Common myeloid progenitor, CD34-positive (primary cell): ENCODE measurements at regions not wholly inside any gene's neighbourhood (a gene's known extent, or its start where the extent isn't known, plus 50 kb on each side); places are given as distances from the start of the nearest gene placed in this dataset.

Source experiments
- CTCF ChIA-PET: fragments of 350-600 bp; sonication (Branson Sonifier 250); formaldehyde crosslinking; loops from one replicate; lab custom pipeline; 2021; ENCODE audit warnings: antibody characterized with exemption; lab: Charles Lee
- POLR2A ChIA-PET: fragments of 350-600 bp; sonication (Branson Sonifier 250); formaldehyde crosslinking; loops from one replicate; lab custom pipeline; 2021; ENCODE audit warnings: antibody characterized with exemption; lab: Charles Lee
- DNase-seq, 3 donors: peaks; one replicate each; pipeline versions ENCODE4 v3.0.0 to v3.0.0-alpha.2; 2013
- H3K27ac ChIP-seq, 2 experiments: 1 replicate in 1 of 2; 2 replicates in 1 of 2; pipeline ENCODE4 v1.7.0; 2013; ENCODE audit warnings: inconsistent platforms in 2 of 2, low read length in 2 of 2, mild to moderate bottlenecking in 2 of 2, low read depth in 1 of 2, moderate library complexity in 1 of 2; ENCODE audit not compliant: severe bottlenecking in 2 of 2, insufficient read depth in 1 of 2, poor library complexity in 1 of 2
- H3K27me3 ChIP-seq, 5 experiments: replicated peaks in 2 of 5; 1 replicate in 3 of 5; 2 replicates in 2 of 5; pipeline versions ENCODE4 v1.6.1 to v1.7.0; 2013; ENCODE audit warnings: low read length in 4 of 5, mild to moderate bottlenecking in 2 of 5, moderate library complexity in 2 of 5, inconsistent platforms in 1 of 5; ENCODE audit not compliant: insufficient read depth in 5 of 5, control insufficient read depth in 4 of 5
- H3K36me3 ChIP-seq, 4 experiments: 1 replicate in 2 of 4; 2 replicates in 2 of 4; pipeline versions ENCODE4 v1.6.1 to v1.7.0; 2013; ENCODE audit warnings: low read length in 3 of 4, control low read depth in 1 of 4, mild to moderate bottlenecking in 1 of 4; ENCODE audit not compliant: control insufficient read depth in 4 of 4, insufficient read depth in 4 of 4
- H3K4me1 ChIP-seq, 4 experiments: 1 replicate in 3 of 4; 2 replicates in 1 of 4; pipeline versions ENCODE4 v1.6.1 to v1.7.1; 2013; ENCODE audit warnings: low read length in 3 of 4, mild to moderate bottlenecking in 3 of 4, control low read depth in 1 of 4, inconsistent platforms in 1 of 4, moderate library complexity in 1 of 4; ENCODE audit not compliant: control insufficient read depth in 4 of 4, insufficient read depth in 4 of 4; ENCODE audit errors: control extremely low read depth in 1 of 4
- H3K4me3 ChIP-seq, 7 experiments: 1 replicate in 4 of 7; 2 replicates in 3 of 7; pipeline versions ENCODE4 v1.5.1 to v1.7.0; 2013; ENCODE audit warnings: mild to moderate bottlenecking in 7 of 7, low read length in 6 of 7, moderate library complexity in 6 of 7, inconsistent platforms in 2 of 7, low read depth in 2 of 7, control low read depth in 1 of 7; ENCODE audit not compliant: insufficient read depth in 4 of 7, control insufficient read depth in 1 of 7; ENCODE audit errors: extremely low read depth in 1 of 7
- H3K9me3 ChIP-seq, 5 experiments: 1 replicate in 4 of 5; 2 replicates in 1 of 5; pipeline versions ENCODE4 v1.6.1 to v1.7.1; 2013; ENCODE audit warnings: low read length in 4 of 5, mild to moderate bottlenecking in 2 of 5, inconsistent platforms in 1 of 5, low read depth in 1 of 5, moderate library complexity in 1 of 5; ENCODE audit not compliant: control insufficient read depth in 4 of 5, insufficient read depth in 2 of 5; ENCODE audit errors: control extremely low read depth in 1 of 5
- WGBS: methylation state at CpG from one replicate; pipeline ENCODE4 v1.1.5; 2013; ENCODE audit not compliant: insufficient coverage; 5-methylcytosine and 5-hydroxymethylcytosine counted together

- ChIA-PET POLR2A (no interaction called here), CTCF (interaction anchor here (1.0 kb wide), 1 partner anchor 15 kb away, joined by 3 read pairs; no protein-coding TSS in a partner anchor)
- DNase-seq, result no peak
Measured at GRCh38 chr15:93452537-93453211, 363.7 kb upstream of the RGMA start.

GRCh38 chr15:93451822-93452221 lies 362.8 kb upstream of the RGMA start:
- H3K9me3 ChIP-seq, result peaks cover 0 to 2% (median 0%) of the 10 kb centered on the region in 5 experiments
- ChIA-PET POLR2A (no interaction called here), CTCF (interaction anchor here (1.0 kb wide), 1 partner anchor 15 kb away, joined by 3 read pairs; no protein-coding TSS in a partner anchor)
- no peaks in the 10 kb centered on the region for H3K4me1 ChIP-seq
- H3K36me3 ChIP-seq, result no peaks in the 10 kb centered on the region
- no peak overlapping the region for H3K27ac ChIP-seq
- no peak for DNase-seq
- no CpG with 5 or more reads among the region's 2 CpGs for WGBS
- H3K27me3 ChIP-seq, result peaks cover 0 to 3% (median 0%) of the 10 kb centered on the region in 5 experiments
- H3K4me3 ChIP-seq, result no peak overlapping the region

More at GRCh38 chr15:93452537-93453211, 363.7 kb upstream of the RGMA start:
- H3K36me3 ChIP-seq, result no peaks in the 10 kb centered on the region
- peaks cover 0 to 3% (median 0%) of the 10 kb centered on the region in 5 experiments for H3K27me3 ChIP-seq
- H3K9me3 ChIP-seq, result no peaks in the 10 kb centered on the region
- H3K4me3 ChIP-seq, result no peak overlapping the region
- no peak overlapping the region for H3K27ac ChIP-seq
- H3K4me1 ChIP-seq, result no peaks in the 10 kb centered on the region

GRCh38 chr15:93451265-93451664 lies 362.3 kb upstream of the RGMA start:
- CTCF ChIA-PET, result interaction anchor here (1.0 kb wide), 1 partner anchor 14 kb away, joined by 3 read pairs; no protein-coding TSS in a partner anchor

GRCh38 chr15:93449798-93450197 lies 360.8 kb upstream of the RGMA start:
- no peaks in the 10 kb centered on the region for H3K4me1 ChIP-seq
- no peak overlapping the region for H3K27ac ChIP-seq
- POLR2A ChIA-PET, result no interaction called here
- DNase-seq, result no peak
- CTCF ChIA-PET, result no interaction called here
- H3K4me3 ChIP-seq, result no peak overlapping the region
- peaks cover 0 to 2% (median 0%) of the 10 kb centered on the region in 5 experiments for H3K9me3 ChIP-seq
- peaks cover 0 to 3% (median 0%) of the 10 kb centered on the region in 5 experiments for H3K27me3 ChIP-seq
- 100% methylated on average over 1 of the region's 2 CpGs for WGBS
- no peaks in the 10 kb centered on the region for H3K36me3 ChIP-seq

More at GRCh38 chr15:93451265-93451664, 362.3 kb upstream of the RGMA start:
- POLR2A ChIA-PET, result interaction anchor here (0.6 kb wide), 1 partner anchor 36 kb away, joined by 5 read pairs; no protein-coding TSS in a partner anchor
- peaks cover 0 to 3% (median 0%) of the 10 kb centered on the region in 5 experiments for H3K27me3 ChIP-seq
- 89% methylated on average over 5 of the region's 6 CpGs for WGBS
- H3K4me3 ChIP-seq, result no peak overlapping the region
- no peaks in the 10 kb centered on the region for H3K36me3 ChIP-seq
- no peak overlapping the region for H3K27ac ChIP-seq
- peaks cover 0 to 2% (median 0%) of the 10 kb centered on the region in 5 experiments for H3K9me3 ChIP-seq
- no peaks in the 10 kb centered on the region for H3K4me1 ChIP-seq
- DNase-seq, result no peak

GRCh38 chr15:93438310-93438709 lies 349.3 kb upstream of the RGMA start:
- Histone ChIP-seq H3K36me3 (no peaks in the 10 kb centered on the region), H3K27me3 (peaks cover 0 to 6% (median 0%) of the 10 kb centered on the region in 5 experiments), H3K4me3 (no peak overlapping the region), H3K4me1 (no peaks in the 10 kb centered on the region), H3K9me3 (peaks cover 0 to under 1% (median 0%) of the 10 kb centered on the region in 5 experiments), H3K27ac (no peak overlapping the region)
- ChIA-PET POLR2A (no interaction called here), CTCF (no interaction called here)
- no peak for DNase-seq
- 76% methylated on average over 3 of the region's 4 CpGs for WGBS

- Histone ChIP-seq H3K9me3 (peaks cover 0 to 2% (median 0%) of the 10 kb centered on the region in 5 experiments), H3K4me3 (no peak overlapping the region), H3K4me1 (no peaks in the 10 kb centered on the region), H3K27ac (no peak overlapping the region), H3K36me3 (no peaks in the 10 kb centered on the region), H3K27me3 (peaks cover 0 to 4% (median 2%) of the 10 kb centered on the region in 5 experiments)
- no peak for DNase-seq
- POLR2A ChIA-PET, result no interaction called here
- 98% methylated on average over 13 of the region's 28 CpGs for WGBS
- CTCF ChIA-PET, result no interaction called here
Measured at GRCh38 chr15:93432474-93432873, 343.5 kb upstream of the RGMA start.

GRCh38 chr15:93428807-93429351 lies 339.9 kb upstream of the RGMA start:
- ChIA-PET POLR2A (no interaction called here), CTCF (no interaction called here)
- H3K4me3 ChIP-seq, result no peak overlapping the region
- H3K36me3 ChIP-seq, result no peaks in the 10 kb centered on the region
- peaks cover 0 to 2% (median 0%) of the 10 kb centered on the region in 5 experiments for H3K9me3 ChIP-seq
- H3K27ac ChIP-seq, result no peak overlapping the region
- H3K27me3 ChIP-seq, result peaks cover 0 to 13% (median 3%) of the 10 kb centered on the region in 5 experiments
- H3K4me1 ChIP-seq, result no peaks in the 10 kb centered on the region
- WGBS, result 71% methylated on average over 1 of the region's 2 CpGs
- no peak for DNase-seq
